HG03108 (cell line): ENCODE measurements at regions not wholly inside any gene's neighbourhood (a gene's known extent, or its start where the extent isn't known, plus 50 kb on each side); places are given as distances from the start of the nearest gene placed in this dataset.
"Not testable (repeated sequence)": the region's sequence is repeated elsewhere in the genome, so short reads cannot be mapped to it uniquely, and the experiment has no call there.

Experiments
- ATAC-seq: cut with Tn5 transposase; IDR thresholded peaks from one replicate; pipeline ENCODE4 v1.9.1; 2021; ENCODE audit warnings: moderate library complexity; ENCODE audit not compliant: unreplicated experiment

DNA sequence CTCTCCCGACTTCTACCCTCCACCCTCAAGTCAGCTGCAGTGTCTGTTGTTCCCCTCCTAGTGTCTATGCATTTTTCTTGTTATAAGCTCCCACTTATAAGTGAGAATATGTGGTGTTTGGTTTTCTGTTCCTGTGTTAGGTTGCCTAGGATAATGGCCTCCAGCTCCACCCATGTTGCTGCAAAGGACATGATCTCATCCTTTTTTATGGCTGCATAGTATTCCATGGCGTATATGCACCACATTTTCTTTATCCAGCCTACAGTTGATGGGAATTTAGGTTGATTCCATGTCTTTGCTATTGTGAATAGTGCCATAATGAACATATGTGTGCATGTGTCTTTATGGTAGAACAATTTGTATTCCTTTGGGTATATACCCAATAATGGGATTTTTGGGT is 80.7 kb downstream of the SPTSSA start:
- ATAC-seq = not testable (repeated sequence)

- ATAC-seq = no peak
These were observed 81.6 kb downstream of the SPTSSA start for GRCh38 chr14:34380471-34380845.

DNA sequence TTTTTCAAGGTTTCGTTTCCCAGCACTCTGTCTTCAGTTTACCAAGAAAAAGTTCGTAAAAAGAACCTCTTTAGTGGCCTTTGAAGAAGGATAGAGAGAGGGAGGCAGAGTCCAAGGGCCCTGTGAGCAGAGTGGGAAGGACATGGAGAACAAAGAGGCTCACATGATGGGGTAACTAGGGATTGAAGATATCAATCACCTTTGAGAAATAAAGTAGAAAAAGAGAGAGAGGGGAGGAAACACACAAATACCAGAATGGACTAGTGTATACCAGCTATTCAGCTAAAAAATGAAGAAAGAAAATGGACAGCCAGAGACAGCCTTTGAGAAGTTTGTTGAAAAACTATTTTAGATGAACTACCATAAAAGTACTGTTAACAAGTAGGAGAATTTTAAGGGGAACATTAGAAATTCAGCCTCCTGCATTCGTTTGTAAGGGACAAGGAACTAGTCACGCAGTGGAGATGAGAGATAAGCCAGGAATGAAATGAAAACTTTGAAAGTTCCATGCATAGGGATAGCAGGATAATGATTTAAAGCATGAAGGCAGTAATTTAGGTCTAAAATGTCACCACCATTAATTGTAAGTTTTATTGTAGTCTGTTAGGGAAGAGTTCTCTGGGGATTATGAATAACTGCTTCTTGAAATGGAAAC is 82.1 kb downstream of the SPTSSA start:
- ATAC-seq = no peak

DNA sequence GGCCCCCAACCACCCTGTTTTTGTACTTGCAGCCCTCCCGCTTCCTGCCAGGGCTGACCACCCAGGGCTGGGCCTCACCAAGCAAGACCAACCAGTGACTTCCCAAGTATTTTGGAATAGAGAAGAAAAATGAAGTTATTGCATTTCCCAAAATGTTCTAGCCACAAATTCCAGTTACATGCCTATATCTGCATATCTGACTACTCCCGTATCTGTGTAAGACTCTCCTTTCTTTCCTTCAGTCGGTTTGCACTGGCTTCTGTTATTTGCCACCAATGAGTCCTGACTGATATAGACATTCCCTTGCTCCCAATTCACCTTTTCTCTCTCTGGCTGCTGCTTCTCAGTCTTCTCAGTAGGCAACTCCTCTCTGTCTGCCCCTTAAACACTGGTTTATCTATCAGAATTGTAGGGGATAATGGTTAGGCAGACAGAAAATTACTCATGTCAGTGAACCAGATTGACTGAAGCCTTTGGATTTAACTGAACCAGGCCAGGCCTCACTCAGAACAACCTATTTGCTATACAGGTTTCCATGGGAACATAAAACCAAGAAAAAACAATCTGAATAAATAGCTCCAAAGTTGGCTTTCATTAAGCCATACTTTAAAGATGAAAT is 85.3 kb downstream of the SPTSSA start:
- no peak for ATAC-seq

- ATAC-seq = no peak
These were observed 86.9 kb downstream of the SPTSSA start for GRCh38 chr14:34374998-34375740.

DNA sequence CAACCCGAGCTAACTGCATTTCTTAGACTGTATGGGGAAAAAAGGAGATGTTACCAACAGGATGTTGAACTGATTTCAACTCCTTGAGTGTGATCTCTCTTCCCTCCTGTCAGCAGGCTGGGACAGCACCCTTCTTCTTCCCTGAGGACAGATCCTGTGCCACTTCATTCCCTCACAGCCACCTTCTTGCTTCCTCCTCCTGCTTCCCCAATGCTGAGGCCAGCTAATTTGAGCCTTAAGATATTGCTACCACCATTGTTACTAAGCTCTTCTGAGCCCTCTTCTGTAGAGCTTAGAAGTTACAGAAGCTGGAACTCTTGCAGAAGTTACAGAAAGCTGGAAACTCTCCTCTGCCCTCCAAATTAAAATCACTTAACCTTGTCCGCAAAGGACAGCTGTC is 88.8 kb downstream of the SPTSSA start:
- ATAC-seq = no peak

DNA sequence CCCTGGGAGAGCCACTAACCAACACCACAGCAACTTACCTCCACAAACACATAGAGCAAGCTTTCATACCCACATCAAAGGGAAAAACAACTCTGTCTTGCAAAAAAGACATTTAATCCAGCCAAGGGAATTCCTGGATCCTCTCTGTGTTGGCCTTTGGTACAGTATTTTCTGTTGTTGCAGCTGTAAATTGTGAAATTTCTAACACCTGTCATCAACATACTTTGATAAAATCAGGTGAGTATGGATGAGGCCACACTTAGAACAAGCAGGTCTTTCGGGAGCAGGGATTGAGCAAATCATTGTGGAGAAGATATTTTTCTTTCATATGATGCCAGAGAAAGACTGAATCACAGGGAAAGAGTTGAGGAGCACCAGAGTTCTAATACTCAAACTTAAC is 89.3 kb downstream of the SPTSSA start:
- no peak for ATAC-seq

GRCh38 chr14:34369648-34370030 is 92.4 kb downstream of the SPTSSA start:
- no peak for ATAC-seq

DNA sequence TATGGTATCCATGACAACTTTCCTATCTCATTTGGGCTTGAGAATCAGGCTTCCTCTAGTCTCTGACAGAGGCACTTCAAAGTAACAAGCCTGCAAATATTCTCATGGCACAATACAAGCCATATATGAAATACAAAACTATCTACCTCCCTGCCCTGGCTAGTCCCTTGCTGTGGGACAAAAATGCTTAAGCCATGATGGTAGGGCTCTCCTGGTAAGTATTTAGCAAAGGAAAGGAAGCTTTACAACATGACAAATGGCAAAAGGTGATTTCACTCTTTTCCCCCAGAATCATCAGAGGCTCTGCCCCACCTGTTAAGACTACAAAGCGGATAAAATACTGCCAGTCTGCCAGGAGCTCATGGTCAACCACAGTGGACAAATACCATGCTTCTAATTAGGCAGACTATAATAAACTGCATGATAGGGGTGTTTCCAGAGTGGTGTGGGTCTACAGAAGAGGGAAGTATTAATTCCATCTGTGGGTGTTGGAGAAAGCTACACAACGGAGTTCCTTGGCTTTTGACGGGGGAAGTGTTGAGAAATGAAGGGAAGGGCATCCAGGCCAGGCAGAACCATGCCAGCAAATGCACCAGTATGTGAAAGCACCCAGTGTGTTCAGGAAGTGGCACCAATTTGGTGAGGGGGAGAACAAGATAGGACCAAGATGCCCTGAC is 92.9 kb downstream of the SPTSSA start:
- ATAC-seq = no peak

DNA sequence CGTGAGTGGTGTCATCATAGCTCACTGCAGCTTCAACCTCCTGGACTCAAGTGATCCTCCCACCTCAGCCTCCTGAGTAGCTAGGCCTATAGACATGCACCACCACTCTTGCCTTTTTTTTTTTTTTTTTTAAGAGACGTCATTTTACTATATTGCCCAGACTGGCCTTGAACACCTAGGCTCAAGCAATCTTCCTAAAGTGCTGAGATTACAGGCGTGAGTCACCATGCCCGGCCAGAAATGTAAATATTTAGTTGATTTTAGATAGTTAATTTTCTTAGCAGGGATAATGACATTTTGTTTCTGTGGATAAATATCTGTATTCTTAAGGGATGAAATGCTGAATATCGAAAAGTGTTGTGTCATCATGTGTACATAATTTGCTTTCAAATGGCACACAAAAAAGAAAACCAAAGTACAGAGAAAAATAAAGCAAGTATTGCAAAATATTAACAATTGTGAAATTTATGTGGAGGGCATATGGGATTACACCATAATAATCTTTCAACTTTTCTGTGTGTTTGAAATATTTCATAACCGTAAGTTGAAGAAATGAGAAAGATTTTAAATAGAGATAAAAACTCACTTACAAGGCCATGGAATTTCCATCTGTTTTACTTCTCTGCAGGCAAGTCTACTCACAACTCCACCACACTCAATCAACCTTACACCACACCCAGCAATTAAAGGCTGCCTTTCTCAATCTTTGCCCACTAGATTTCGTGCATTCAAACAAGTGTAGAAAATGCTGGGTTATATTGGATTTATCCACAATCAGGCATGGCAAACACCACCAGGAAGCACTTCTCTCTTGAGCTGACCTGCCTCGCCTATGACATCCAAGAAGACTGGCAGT is 93.7 kb downstream of the SPTSSA start:
- no peak for ATAC-seq

GRCh38 chr14:34365309-34365915 is 96.6 kb downstream of the SPTSSA start:
- no peak for ATAC-seq

GRCh38 chr14:34364201-34364600 is 97.8 kb downstream of the SPTSSA start:
- no peak for ATAC-seq

DNA sequence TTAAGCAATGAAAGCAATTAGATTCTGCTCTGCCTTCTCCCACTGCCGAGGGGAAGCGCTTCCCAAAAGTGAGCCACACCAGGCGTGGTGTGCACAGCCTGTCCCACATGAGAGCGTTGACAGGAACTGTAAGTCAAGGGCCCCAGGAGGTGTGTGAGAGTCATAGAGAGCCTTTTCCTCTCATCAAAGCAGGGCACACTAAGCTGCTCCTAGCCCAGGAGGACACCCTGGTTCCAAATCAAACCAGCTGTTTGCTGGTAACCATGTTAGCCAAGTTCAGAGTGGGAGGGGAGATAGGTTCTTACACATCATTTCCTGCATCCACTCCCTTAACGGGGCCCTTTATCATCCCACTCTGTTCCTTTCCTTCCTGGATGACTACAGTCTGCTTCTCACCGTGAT is 98.3 kb downstream of the SPTSSA start:
- no peak for ATAC-seq

DNA sequence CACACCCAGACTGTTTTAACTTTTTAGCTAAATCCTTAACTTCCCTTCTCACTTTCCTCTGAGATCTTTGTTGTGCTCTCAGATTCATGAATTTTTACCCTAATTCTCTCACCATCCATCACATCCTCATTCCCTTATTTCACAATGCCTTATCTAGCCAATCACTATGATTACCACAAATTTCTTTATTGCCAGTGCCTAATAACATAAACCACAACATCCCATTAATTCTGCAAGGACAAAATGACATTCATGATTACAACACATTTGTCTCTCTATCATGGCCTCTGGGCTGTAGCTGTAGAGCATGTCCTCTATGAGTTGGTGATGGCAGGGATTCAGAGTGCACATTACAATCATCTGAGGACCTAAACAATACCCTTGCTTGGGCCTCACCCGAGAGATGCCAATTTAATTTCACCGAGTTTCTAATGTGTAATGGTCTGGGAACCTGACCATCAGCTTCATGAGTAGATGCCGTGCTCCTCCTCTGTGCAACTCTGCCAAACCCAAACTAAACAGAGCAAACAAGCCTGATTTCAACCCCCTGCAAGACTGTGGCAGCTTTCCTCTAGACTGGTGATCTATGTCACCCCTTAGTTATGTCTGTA is 99.3 kb downstream of the SPTSSA start:
- ATAC-seq = no peak

DNA sequence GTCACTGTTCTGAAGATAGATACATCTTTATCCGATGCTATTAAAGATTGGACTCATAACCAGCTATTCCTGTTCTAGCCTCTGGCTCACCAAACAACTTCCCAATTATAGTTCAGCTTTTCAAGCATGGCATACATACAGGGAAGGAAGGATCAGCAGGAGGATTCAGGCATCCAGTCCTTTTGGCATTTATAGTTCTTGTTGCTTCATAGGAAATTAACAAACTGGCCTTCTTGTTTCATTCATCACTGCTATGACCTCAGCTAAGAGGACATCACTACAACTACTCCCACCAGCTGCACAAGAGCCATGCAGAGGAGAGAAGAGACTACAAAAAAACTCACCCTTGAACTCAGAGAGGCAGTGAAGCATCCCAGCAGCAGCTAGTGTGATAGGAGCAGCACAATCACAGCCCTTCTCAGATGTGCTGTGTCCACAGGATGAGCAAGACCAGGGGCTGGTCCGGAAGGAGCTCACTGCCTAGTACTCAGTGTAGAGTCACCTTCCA is 100.5 kb downstream of the SPTSSA start:
- ATAC-seq = no peak

- ATAC-seq = no peak
These were observed 102.5 kb downstream of the SPTSSA start for GRCh38 chr14:34359420-34360117.

GRCh38 chr14:34356264-34356654 is 105.8 kb downstream of the SPTSSA start:
- ATAC-seq = no peak

GRCh38 chr14:34355584-34356263 is 106.3 kb downstream of the SPTSSA start:
- ATAC-seq = no peak

DNA sequence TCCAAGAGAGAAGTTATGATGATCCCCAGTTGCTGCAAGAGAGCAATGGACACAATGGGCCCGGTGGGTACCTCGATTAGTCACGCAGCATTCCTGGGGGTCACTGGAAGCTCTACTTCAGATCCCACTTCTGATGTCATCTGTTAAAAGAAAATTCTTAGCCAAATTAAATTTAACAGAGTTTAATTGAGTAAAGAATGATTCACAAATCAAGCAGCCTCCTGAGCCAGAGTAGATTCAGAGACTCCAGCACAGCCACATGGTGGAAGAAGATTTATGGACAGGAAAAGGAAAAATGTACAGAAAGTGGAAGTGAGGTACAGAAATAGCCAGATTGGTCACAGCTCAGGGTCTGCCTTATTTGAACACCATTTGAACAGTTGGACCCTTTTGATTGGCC is 107.5 kb downstream of the SPTSSA start:
- no peak for ATAC-seq
